Endometrium (tissue), 2 donors: ENCODE measurements at regions not wholly inside any gene's neighbourhood (a gene's known extent, or its start where the extent isn't known, plus 50 kb on each side); places are given as distances from the start of the nearest gene placed in this dataset.

ENCODE experiments used
- FAIRE-seq: peaks from 2 replicates; lab custom pipeline; 2012; peaks lifted over from hg19 to GRCh38; lab: Jason Lieb, UNC
- donor health status: control.
- donor health status: control.

- no peak for FAIRE-seq
Measured at GRCh38 chr6:113094779-113095178, 747.6 kb downstream of the RFPL4B start.

GRCh38 chr6:113095841-113096240, 748.7 kb downstream of the RFPL4B start:
- no peak for FAIRE-seq

GRCh38 chr6:113102761-113103160, 754.4 kb upstream of the MARCKS start:
- FAIRE-seq: no peak

GRCh38 chr6:113103634-113104361, 753.3 kb upstream of the MARCKS start:
- peak; percentile 61 for FAIRE-seq

GRCh38 chr6:113104541-113104940, 752.6 kb upstream of the MARCKS start:
- no peak for FAIRE-seq

GRCh38 chr6:113104951-113105350, 752.2 kb upstream of the MARCKS start:
- FAIRE-seq: no peak

GRCh38 chr6:113110211-113110610, 746.9 kb upstream of the MARCKS start:
- FAIRE-seq: no peak

GRCh38 chr6:113111550-113111949, 745.6 kb upstream of the MARCKS start:
- no peak for FAIRE-seq

GRCh38 chr6:113112086-113112485, 745.1 kb upstream of the MARCKS start:
- no peak for FAIRE-seq

- no peak for FAIRE-seq
Measured at GRCh38 chr6:113115196-113115595, 741.9 kb upstream of the MARCKS start.

- peak; percentile 35 for FAIRE-seq
Measured at GRCh38 chr6:113120224-113120581, 736.9 kb upstream of the MARCKS start.

- FAIRE-seq: no peak
Measured at GRCh38 chr6:113120582-113121285, 736.4 kb upstream of the MARCKS start.

- peak; percentile 76 for FAIRE-seq
Measured at GRCh38 chr6:113121571-113121970, 735.6 kb upstream of the MARCKS start.

GRCh38 chr6:113122060-113122459, 735.1 kb upstream of the MARCKS start:
- no peak for FAIRE-seq

- no peak for FAIRE-seq
Measured at GRCh38 chr6:113125626-113126025, 731.5 kb upstream of the MARCKS start.

- no peak for FAIRE-seq
Measured at GRCh38 chr6:113127786-113128419, 729.2 kb upstream of the MARCKS start.

- no peak for FAIRE-seq
Measured at GRCh38 chr6:113128661-113129060, 728.5 kb upstream of the MARCKS start.

- no peak for FAIRE-seq
Measured at GRCh38 chr6:113129991-113130390, 727.2 kb upstream of the MARCKS start.

GRCh38 chr6:113137426-113137825, 719.7 kb upstream of the MARCKS start:
- FAIRE-seq: no peak

GRCh38 chr6:113140721-113141120, 716.4 kb upstream of the MARCKS start:
- FAIRE-seq: no peak

- no peak for FAIRE-seq
Measured at GRCh38 chr6:113141901-113142300, 715.2 kb upstream of the MARCKS start.

- no peak for FAIRE-seq
Measured at GRCh38 chr6:113142671-113143174, 714.4 kb upstream of the MARCKS start.

- FAIRE-seq: no peak
Measured at GRCh38 chr6:113143206-113143605, 713.9 kb upstream of the MARCKS start.
